GM23338 (cell line): ENCODE measurements at regions not wholly inside any gene's neighbourhood (a gene's known extent, or its start where the extent isn't known, plus 50 kb on each side); places are given as distances from the start of the nearest gene placed in this dataset.

Experiments used
- ATAC-seq: fragments of 200-7000 bp; cut with Tn5 transposase; 3 replicates; pipeline ENCODE4 v1.9.1; 2020
- DNase-seq: peaks from one replicate; pipeline ENCODE4 v3.0.0-alpha.2; 2015; ENCODE audit warnings: low spot score
- H2AFZ ChIP-seq: fragments of 200-600 bp; sonication (generic); 2 replicates; pipeline ENCODE4 v1.8.0; 2016; ENCODE audit warnings: antibody characterized with exemption, mild to moderate bottlenecking, moderate library complexity
- H3F3A ChIP-seq: fragments of 200-600 bp; sonication (generic); replicated peaks from 2 replicates; pipeline ENCODE4 v1.8.0; 2017; ENCODE audit warnings: antibody characterized with exemption, mixed run types, low read depth
- H3K27ac ChIP-seq: fragments of 200-600 bp; sonication (generic); 2 replicates; pipeline ENCODE4 v1.6.1; 2016; ENCODE audit warnings: low read depth
- H3K27me3 ChIP-seq: fragments of 200-600 bp; sonication (generic); 2 replicates; pipeline ENCODE4 v1.8.0; 2016; ENCODE audit warnings: mild to moderate bottlenecking, mixed run types, moderate library complexity; ENCODE audit not compliant: insufficient read depth
- H3K36me3 ChIP-seq: fragments of 200-600 bp; sonication (generic); 2 replicates; pipeline ENCODE4 v1.8.0; 2016; ENCODE audit warnings: mild to moderate bottlenecking; ENCODE audit not compliant: insufficient read depth
- H3K4me1 ChIP-seq: fragments of 200-600 bp; sonication (generic); 2 replicates; pipeline ENCODE4 v1.8.0; 2016; ENCODE audit warnings: mild to moderate bottlenecking, moderate library complexity; ENCODE audit not compliant: insufficient read depth
- H3K4me2 ChIP-seq: fragments of 200-600 bp; sonication (generic); 2 replicates; pipeline ENCODE4 v1.7.1; 2017; ENCODE audit warnings: mixed run types
- H3K4me3 ChIP-seq: fragments of 200-600 bp; sonication (generic); 2 replicates; pipeline ENCODE4 v1.6.1; 2016; ENCODE audit warnings: mixed run types
- H3K79me2 ChIP-seq: fragments of 200-600 bp; sonication (generic); replicated peaks from 2 replicates; pipeline ENCODE4 v1.8.0; 2017; ENCODE audit warnings: mild to moderate bottlenecking; ENCODE audit not compliant: insufficient read depth
- H3K9me2 ChIP-seq: fragments of 200-600 bp; sonication (generic); 2 replicates; pipeline ENCODE4 v1.8.0; 2017; ENCODE audit not compliant: insufficient read depth
- H4K20me1 ChIP-seq: fragments of 200-600 bp; sonication (generic); replicated peaks from 2 replicates; pipeline ENCODE4 v1.8.0; 2017; ENCODE audit warnings: mild to moderate bottlenecking; ENCODE audit not compliant: insufficient read depth
- H3K27ac Mint-ChIP-seq: 2 replicates; pipeline ENCODE4 v1.8.0; 2020; ENCODE audit warnings: inconsistent platforms, mild to moderate bottlenecking, moderate library complexity, mixed read lengths
- H3K27me3 Mint-ChIP-seq: 3 replicates; pipeline ENCODE4 v1.8.0; 2022; ENCODE audit warnings: low read depth, mild to moderate bottlenecking, moderate library complexity, mixed read lengths, inconsistent platforms; ENCODE audit not compliant: insufficient read depth, poor library complexity
- H3K36me3 Mint-ChIP-seq: 3 replicates; pipeline ENCODE4 v1.8.0; 2021; ENCODE audit warnings: low read depth, mild to moderate bottlenecking, inconsistent platforms, moderate library complexity, mixed read lengths
- H3K4me1 Mint-ChIP-seq: 3 replicates; pipeline ENCODE4 v1.8.0; 2020; ENCODE audit warnings: mild to moderate bottlenecking, inconsistent platforms, mixed read lengths
- H3K4me3 Mint-ChIP-seq: 3 replicates; pipeline ENCODE4 v1.8.0; 2021; ENCODE audit warnings: moderate library complexity, mild to moderate bottlenecking, inconsistent platforms, mixed read lengths
- H3K9me3 Mint-ChIP-seq: 3 replicates; pipeline ENCODE4 v1.8.0; 2020; ENCODE audit warnings: moderate library complexity, mild to moderate bottlenecking, inconsistent platforms, mixed read lengths
- EZH2 ChIP-seq: fragments of 200-600 bp; sonication (generic); IDR thresholded peaks from one replicate; pipeline ENCODE4 v1.8.0; 2017; ENCODE audit warnings: antibody characterized with exemption, mild to moderate bottlenecking, low read depth; ENCODE audit not compliant: unreplicated experiment
- JUNB ChIP-seq: IDR thresholded peaks from one replicate; pipeline ENCODE4 v1.6.1; 2016; ENCODE audit warnings: antibody characterized with exemption; ENCODE audit not compliant: unreplicated experiment
- POLR2AphosphoS5 ChIP-seq: IDR thresholded peaks from 2 replicates; pipeline ENCODE4 v1.6.1; 2016; ENCODE audit warnings: antibody characterized with exemption, low read depth
- REST ChIP-seq: IDR thresholded peaks from one replicate; pipeline ENCODE4 v1.6.1; 2018; ENCODE audit warnings: antibody characterized with exemption; ENCODE audit not compliant: unreplicated experiment
- ZNF462 ChIP-seq: fragments of 250-450 bp; sonication (Bioruptor Pico); IDR thresholded peaks from 2 replicates; pipeline ENCODE4 v1.5.0; 2020; ENCODE audit warnings: mild to moderate bottlenecking, moderate library complexity

GRCh38 chr2:18899725-18900124 is 310.4 kb upstream of the NT5C1B start:
- DNase-seq (no peak), ATAC-seq (no peak)
- H3K27me3 ChIP-seq, result no peaks in the 10 kb centered on the region
- H3K79me2 ChIP-seq, result no peaks in the 10 kb centered on the region
- H3K9me2 ChIP-seq, result no peaks in the 10 kb centered on the region
- no peak overlapping the region for H3K4me2 ChIP-seq
- no peak overlapping the region for H3K27ac ChIP-seq
- no peaks in the 10 kb centered on the region for H3K36me3 ChIP-seq
- H3K9me3 Mint-ChIP-seq, result no peaks in the 10 kb centered on the region
- no peaks in the 10 kb centered on the region for H3K36me3 Mint-ChIP-seq
- no peak overlapping the region for H3K4me3 ChIP-seq
- H3F3A ChIP-seq, result no peaks in the 10 kb centered on the region
- no peaks in the 10 kb centered on the region for H4K20me1 ChIP-seq
- no peak overlapping the region for H3K27ac Mint-ChIP-seq
- H2AFZ ChIP-seq, result no peak overlapping the region
- TF ChIP-seq JUNB, result no peak
- TF ChIP-seq REST, result no peak
- no peak for TF ChIP-seq ZNF462 (CRISPR knock-in tag)
- TF ChIP-seq POLR2AphosphoS5, result no peak
- no peak for TF ChIP-seq EZH2
- no peaks in the 10 kb centered on the region for H3K27me3 Mint-ChIP-seq
- H3K4me3 Mint-ChIP-seq, result no peak overlapping the region
- no peaks in the 10 kb centered on the region for H3K4me1 ChIP-seq
- H3K4me1 Mint-ChIP-seq, result no peaks in the 10 kb centered on the region
